H1 (cell line): ENCODE measurements at regions not wholly inside any gene's neighbourhood (a gene's known extent, or its start where the extent isn't known, plus 50 kb on each side); places are given as distances from the start of the nearest gene placed in this dataset.

Experiments
- BCL11A ChIP-seq, 2 experiments: IDR thresholded peaks; one replicate each; pipeline ENCODE4 v1.6.1; 2011; ENCODE audit warnings: low read depth in 2 of 2, low read length in 2 of 2, mild to moderate bottlenecking in 2 of 2
- EP300 ChIP-seq, 2 experiments: IDR thresholded peaks; 1 replicate in 1 of 2; 2 replicates in 1 of 2; pipeline ENCODE4 v1.6.1; 2011 to 2012; ENCODE audit warnings: low read depth in 2 of 2, low read length in 2 of 2, mild to moderate bottlenecking in 2 of 2, borderline replicate concordance in 1 of 2, inconsistent platforms in 1 of 2, moderate library complexity in 1 of 2
- GABPA ChIP-seq: IDR thresholded peaks from 2 replicates; pipeline ENCODE4 v1.6.1; 2011; ENCODE audit warnings: mild to moderate bottlenecking, low read length, moderate library complexity, borderline replicate concordance; ENCODE audit not compliant: insufficient read depth
- NANOG ChIP-seq: IDR thresholded peaks from 2 replicates; pipeline ENCODE4 v1.6.1; 2011; ENCODE audit warnings: low read length, low read depth, mild to moderate bottlenecking, inconsistent platforms; ENCODE audit not compliant: insufficient read depth, poor library complexity, severe bottlenecking
- POLR2A ChIP-seq, 2 experiments: IDR thresholded peaks; 1 replicate in 1 of 2; 2 replicates in 1 of 2; pipeline ENCODE4 v1.6.1; 2011; ENCODE audit warnings: low read depth in 2 of 2, low read length in 2 of 2, mild to moderate bottlenecking in 2 of 2; ENCODE audit errors: control extremely low read depth in 1 of 2
- POLR2AphosphoS5 ChIP-seq: IDR thresholded peaks from 2 replicates; pipeline ENCODE4 v1.6.1; 2011; ENCODE audit warnings: low read depth, low read length

- TF ChIP-seq BCL11A (IDR thresholded peaks at IDR 0.05; ENCODE audit: low read depth in 2 of 2, low read length in 2 of 2) = no peak
- no peak for TF ChIP-seq POLR2A (IDR thresholded peaks at IDR 0.05; ENCODE audit: control extremely low read depth in 1 of 2, low read depth in 2 of 2, low read length in 2 of 2)
- no peak for TF ChIP-seq POLR2AphosphoS5
- no peak for TF ChIP-seq GABPA
- TF ChIP-seq NANOG = no peak
- no peak for TF ChIP-seq EP300 (IDR thresholded peaks at IDR 0.05; ENCODE audit: borderline replicate concordance in 1 of 2, low read depth in 2 of 2, low read length in 2 of 2)
These were observed 292.4 kb downstream of the SLC7A11 start (continued) for GRCh38 chr4:137949746-137950145.
